PC-9 (cell line): ENCODE measurements at regions not wholly inside any gene's neighbourhood (a gene's known extent, or its start where the extent isn't known, plus 50 kb on each side); places are given as distances from the start of the nearest gene placed in this dataset.

Source experiments
- EZH2 ChIP-seq: fragments of 200-600 bp; sonication (generic); IDR thresholded peaks from 2 replicates; pipeline ENCODE4 v1.8.0; 2017; ENCODE audit warnings: antibody characterized with exemption, low read depth
- TF ChIP-seq, protein P1 (sequence below): fragments of 200-600 bp; sonication (generic); conservative IDR thresholded peaks from 2 replicates; pipeline ENCODE4 v1.6.1; 2017; ENCODE audit warnings: mixed run types, antibody characterized with exemption, mild to moderate bottlenecking, moderate library complexity

DNA sequence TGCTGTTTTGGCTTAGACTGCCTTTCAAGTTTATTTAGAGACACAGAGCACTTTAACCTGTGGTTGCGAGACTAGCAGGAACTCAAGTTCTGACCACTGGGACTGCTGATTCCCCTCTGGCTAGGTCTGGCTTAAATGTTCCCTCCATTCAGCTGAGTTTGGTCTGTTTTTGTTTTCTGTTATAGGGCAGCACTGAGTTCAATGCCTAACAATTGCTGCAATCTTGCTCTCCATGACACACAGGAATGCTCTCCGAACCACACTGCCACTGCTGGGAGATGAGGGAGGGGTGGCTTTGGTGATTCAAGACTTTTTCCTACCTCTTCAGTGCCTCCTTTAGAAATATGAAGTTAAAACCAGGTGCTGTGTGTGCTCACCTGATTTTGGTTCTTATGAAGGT is 106.3 kb upstream of the EOLA2 start:
- TF ChIP-seq, protein P1, sequence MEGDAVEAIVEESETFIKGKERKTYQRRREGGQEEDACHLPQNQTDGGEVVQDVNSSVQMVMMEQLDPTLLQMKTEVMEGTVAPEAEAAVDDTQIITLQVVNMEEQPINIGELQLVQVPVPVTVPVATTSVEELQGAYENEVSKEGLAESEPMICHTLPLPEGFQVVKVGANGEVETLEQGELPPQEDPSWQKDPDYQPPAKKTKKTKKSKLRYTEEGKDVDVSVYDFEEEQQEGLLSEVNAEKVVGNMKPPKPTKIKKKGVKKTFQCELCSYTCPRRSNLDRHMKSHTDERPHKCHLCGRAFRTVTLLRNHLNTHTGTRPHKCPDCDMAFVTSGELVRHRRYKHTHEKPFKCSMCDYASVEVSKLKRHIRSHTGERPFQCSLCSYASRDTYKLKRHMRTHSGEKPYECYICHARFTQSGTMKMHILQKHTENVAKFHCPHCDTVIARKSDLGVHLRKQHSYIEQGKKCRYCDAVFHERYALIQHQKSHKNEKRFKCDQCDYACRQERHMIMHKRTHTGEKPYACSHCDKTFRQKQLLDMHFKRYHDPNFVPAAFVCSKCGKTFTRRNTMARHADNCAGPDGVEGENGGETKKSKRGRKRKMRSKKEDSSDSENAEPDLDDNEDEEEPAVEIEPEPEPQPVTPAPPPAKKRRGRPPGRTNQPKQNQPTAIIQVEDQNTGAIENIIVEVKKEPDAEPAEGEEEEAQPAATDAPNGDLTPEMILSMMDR: no peak
- no peak for TF ChIP-seq EZH2
